ENCODE measurements at regions not wholly inside any gene's neighbourhood (a gene's known extent, or its start where the extent isn't known, plus 50 kb on each side); places are given as distances from the start of the nearest gene placed in this dataset.

- H3K36me3 ChIP-seq (ENCODE audit: control insufficient read depth, insufficient read depth, low read length) = no peaks in the 10 kb centered on the region
- no peak overlapping the region for H3K4me3 ChIP-seq (ENCODE audit: low read depth, low read length)
- no peak for DNase-seq (ENCODE audit: low read depth)
- no peak for TF ChIP-seq CTCF (IDR thresholded peaks at IDR 0.05; ENCODE audit: insufficient read depth, low read depth, low read length)
- POLR2A ChIA-PET = no interaction called here
- CTCF ChIA-PET = interaction anchor here (0.9 kb wide), 1 partner anchor 14 kb away, joined by 3 read pairs; no protein-coding TSS in a partner anchor
- no peaks in the 10 kb centered on the region for H3K27me3 ChIP-seq (ENCODE audit: control insufficient read depth, insufficient read depth, low read length)
These were observed 514.1 kb upstream of the LARGE1 start for GRCh38 chr22:34434371-34434770.

DNA sequence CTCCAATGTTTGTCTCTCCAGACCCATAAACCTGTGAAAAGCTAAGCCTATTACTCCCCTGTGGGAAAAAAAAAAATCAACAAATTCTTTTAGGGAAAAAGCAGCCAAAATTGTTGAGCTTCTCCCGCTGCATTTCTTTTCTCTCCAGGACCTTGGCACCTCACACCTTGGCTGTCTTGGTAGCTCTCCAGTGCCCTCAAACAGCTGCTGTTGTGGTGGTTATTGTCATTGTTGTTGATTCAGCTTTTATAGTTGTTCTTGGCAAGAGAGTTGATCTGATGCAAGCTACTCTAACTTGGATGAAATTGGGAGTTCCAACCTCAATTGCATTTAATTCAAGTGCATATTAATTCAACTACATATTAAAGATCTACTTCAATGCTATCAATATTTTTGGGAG lies 516.9 kb upstream of the LARGE1 start:
- POLR2A ChIA-PET = no interaction called here
- H3K27me3 ChIP-seq (ENCODE audit: control insufficient read depth, insufficient read depth, low read length) = no peaks in the 10 kb centered on the region
- TF ChIP-seq CTCF (IDR thresholded peaks at IDR 0.05; ENCODE audit: insufficient read depth, low read depth, low read length) = no peak
- no peaks in the 10 kb centered on the region for H3K36me3 ChIP-seq (ENCODE audit: control insufficient read depth, insufficient read depth, low read length)
- CTCF ChIA-PET = no interaction called here
- DNase-seq (ENCODE audit: low read depth) = no peak
- no peak overlapping the region for H3K4me3 ChIP-seq (ENCODE audit: low read depth, low read length)

- TF ChIP-seq CTCF (IDR thresholded peaks at IDR 0.05; ENCODE audit: insufficient read depth, low read depth, low read length) = no peak
- ChIA-PET POLR2A (no interaction called here), CTCF (no interaction called here)
- no peak for DNase-seq (ENCODE audit: low read depth)
- H3K27me3 ChIP-seq (ENCODE audit: control insufficient read depth, insufficient read depth, low read length) = no peaks in the 10 kb centered on the region
- no peak overlapping the region for H3K4me3 ChIP-seq (ENCODE audit: low read depth, low read length)
- no peaks in the 10 kb centered on the region for H3K36me3 ChIP-seq (ENCODE audit: control insufficient read depth, insufficient read depth, low read length)
These were observed 534.3 kb upstream of the LARGE1 start for GRCh38 chr22:34454598-34454997.

- H3K4me3 ChIP-seq (ENCODE audit: low read depth, low read length) = no peak overlapping the region
- no peaks in the 10 kb centered on the region for H3K36me3 ChIP-seq (ENCODE audit: control insufficient read depth, insufficient read depth, low read length)
- ChIA-PET POLR2A (no interaction called here), CTCF (interaction anchor here (1.1 kb wide), 1 partner anchor 12 kb away, joined by 3 read pairs; no protein-coding TSS in a partner anchor)
- no peaks in the 10 kb centered on the region for H3K27me3 ChIP-seq (ENCODE audit: control insufficient read depth, insufficient read depth, low read length)
- no peak for DNase-seq (ENCODE audit: low read depth)
- no peak for TF ChIP-seq CTCF (IDR thresholded peaks at IDR 0.05; ENCODE audit: insufficient read depth, low read depth, low read length)
These were observed 542.5 kb upstream of the LARGE1 start for GRCh38 chr22:34462795-34463194.

GRCh38 chr22:34475886-34476285 lies 555.6 kb upstream of the LARGE1 start:
- ChIA-PET CTCF (interaction anchor here (0.6 kb wide), 1 partner anchor 162 kb away, joined by 3 read pairs; no protein-coding TSS in a partner anchor), POLR2A (no interaction called here)
- Histone ChIP-seq H3K4me3 (ENCODE audit: low read depth, low read length) (no peak overlapping the region), H3K27me3 (ENCODE audit: control insufficient read depth, insufficient read depth, low read length) (no peaks in the 10 kb centered on the region), H3K36me3 (ENCODE audit: control insufficient read depth, insufficient read depth, low read length) (no peaks in the 10 kb centered on the region)
- TF ChIP-seq CTCF (IDR thresholded peaks at IDR 0.05; ENCODE audit: insufficient read depth, low read depth, low read length) = no peak
- no peak for DNase-seq (ENCODE audit: low read depth)
